DND-41 (cell line): ENCODE measurements at regions not wholly inside any gene's neighbourhood (a gene's known extent, or its start where the extent isn't known, plus 50 kb on each side); places are given as distances from the start of the nearest gene placed in this dataset.

ENCODE experiments used
- CTCF ChIP-seq: IDR thresholded peaks from 2 replicates; pipeline ENCODE4 v1.5.1; 2012; ENCODE audit warnings: borderline replicate concordance, low read length, moderate library complexity, mild to moderate bottlenecking; ENCODE audit not compliant: poor library complexity, severe bottlenecking; ENCODE audit errors: extremely low read depth
- EZH2 ChIP-seq: IDR thresholded peaks from 3 replicates; pipeline ENCODE4 v1.6.1; 2012; ENCODE audit warnings: borderline replicate concordance, low read depth, mild to moderate bottlenecking, moderate library complexity, low read length, inconsistent platforms; ENCODE audit not compliant: severe bottlenecking

- TF ChIP-seq CTCF, result no peak
- no peak for TF ChIP-seq EZH2
Observed at GRCh38 chr2:220676695-220677094, 895.4 kb downstream of the EPHA4 start.
